ENCODE measurements at regions not wholly inside any gene's neighbourhood (a gene's known extent, or its start where the extent isn't known, plus 50 kb on each side); places are given as distances from the start of the nearest gene placed in this dataset.

DNA sequence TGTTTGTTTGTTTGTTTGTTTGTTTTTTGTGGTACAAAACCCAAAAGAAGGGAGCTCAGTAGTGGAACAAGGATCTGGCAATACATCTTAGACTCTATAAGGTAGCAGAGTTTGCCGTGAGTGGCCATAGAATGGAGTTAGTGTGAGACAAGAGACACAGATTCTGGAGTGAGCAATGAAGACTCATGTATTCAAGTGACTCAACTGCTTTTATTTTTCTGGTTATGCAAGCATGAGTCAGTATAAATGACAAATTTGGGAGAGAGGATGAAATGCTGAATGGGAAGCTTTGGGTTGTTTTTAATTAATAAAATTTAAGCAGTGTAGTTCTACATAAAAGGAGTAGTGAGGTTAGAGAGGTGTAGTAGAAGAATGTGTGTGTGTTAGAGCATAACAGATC lies 143.6 kb upstream of the ANO5 start:
- H3K27ac ChIP-seq, result no peak overlapping the region
- TF ChIP-seq, protein P1, sequence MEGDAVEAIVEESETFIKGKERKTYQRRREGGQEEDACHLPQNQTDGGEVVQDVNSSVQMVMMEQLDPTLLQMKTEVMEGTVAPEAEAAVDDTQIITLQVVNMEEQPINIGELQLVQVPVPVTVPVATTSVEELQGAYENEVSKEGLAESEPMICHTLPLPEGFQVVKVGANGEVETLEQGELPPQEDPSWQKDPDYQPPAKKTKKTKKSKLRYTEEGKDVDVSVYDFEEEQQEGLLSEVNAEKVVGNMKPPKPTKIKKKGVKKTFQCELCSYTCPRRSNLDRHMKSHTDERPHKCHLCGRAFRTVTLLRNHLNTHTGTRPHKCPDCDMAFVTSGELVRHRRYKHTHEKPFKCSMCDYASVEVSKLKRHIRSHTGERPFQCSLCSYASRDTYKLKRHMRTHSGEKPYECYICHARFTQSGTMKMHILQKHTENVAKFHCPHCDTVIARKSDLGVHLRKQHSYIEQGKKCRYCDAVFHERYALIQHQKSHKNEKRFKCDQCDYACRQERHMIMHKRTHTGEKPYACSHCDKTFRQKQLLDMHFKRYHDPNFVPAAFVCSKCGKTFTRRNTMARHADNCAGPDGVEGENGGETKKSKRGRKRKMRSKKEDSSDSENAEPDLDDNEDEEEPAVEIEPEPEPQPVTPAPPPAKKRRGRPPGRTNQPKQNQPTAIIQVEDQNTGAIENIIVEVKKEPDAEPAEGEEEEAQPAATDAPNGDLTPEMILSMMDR (IDR thresholded peaks at IDR 0.05), result no peak
- intact Hi-C loops (cut with DNase I; ENCODE audit: low total_unique reads), result no loop called here
- no peaks in the 10 kb centered on the region for H3K27me3 ChIP-seq
- no peak for DNase-seq
- no peaks in the 10 kb centered on the region for H3K9me3 ChIP-seq
- no peaks in the 10 kb centered on the region for H3K36me3 ChIP-seq
- H3K4me3 ChIP-seq, result no peak overlapping the region
- no peaks in the 10 kb centered on the region for H3K4me1 ChIP-seq

DNA sequence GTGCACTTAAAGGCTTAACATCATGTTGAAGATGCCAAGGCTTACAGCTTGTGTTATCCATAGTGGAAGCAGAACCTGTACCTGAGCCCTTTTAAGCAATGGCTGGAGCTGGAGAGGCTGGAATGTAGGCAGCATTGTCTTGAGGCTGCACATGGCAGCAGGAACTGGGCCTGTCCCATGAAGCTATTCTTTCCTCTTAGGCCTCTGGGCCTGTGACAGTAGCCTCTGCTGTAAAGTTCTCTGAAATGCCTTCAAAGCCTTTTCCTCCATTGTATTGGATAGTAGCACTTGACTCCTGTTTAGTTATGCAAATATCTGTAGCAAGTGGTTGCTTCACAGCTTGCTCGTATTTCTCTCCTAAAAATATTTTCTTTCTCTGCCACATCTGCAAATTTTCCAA lies 127.4 kb upstream of the ANO5 start:
- no peak for DNase-seq
- H3K27me3 ChIP-seq, result no peaks in the 10 kb centered on the region
- H3K36me3 ChIP-seq, result no peaks in the 10 kb centered on the region
- no peak overlapping the region for H3K4me3 ChIP-seq
- intact Hi-C loops (cut with DNase I; ENCODE audit: low total_unique reads), result no loop called here
- no peak overlapping the region for H3K27ac ChIP-seq
- peaks cover 0 to 19% (median 0%) of the 10 kb centered on the region in 3 donors for H3K9me3 ChIP-seq
- no peaks in the 10 kb centered on the region for H3K4me1 ChIP-seq
- TF ChIP-seq, protein P1 (IDR thresholded peaks at IDR 0.05), result no peak

DNA sequence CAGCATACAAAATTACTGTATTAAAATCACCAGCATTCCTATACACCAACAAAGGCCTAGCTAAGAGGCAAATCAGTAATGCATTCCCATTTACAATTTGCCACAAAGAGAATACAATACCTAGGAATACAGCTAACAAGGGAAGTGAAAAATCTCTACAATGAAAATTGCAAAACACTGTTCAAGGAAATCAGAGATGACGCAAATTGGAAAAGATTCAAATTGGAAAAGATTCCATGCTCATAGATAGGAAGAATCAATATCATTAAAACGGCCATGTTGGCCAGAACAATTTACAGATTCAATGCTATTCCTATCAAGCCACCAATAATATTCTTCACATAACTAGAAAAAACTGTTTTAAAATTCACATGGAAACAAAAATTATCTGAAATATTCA lies 123.0 kb upstream of the ANO5 start:
- Histone ChIP-seq H3K27ac (no peak overlapping the region), H3K36me3 (no peaks in the 10 kb centered on the region), H3K9me3 (peaks cover 0 to 10% (median 0%) of the 10 kb centered on the region in 3 donors), H3K4me1 (no peaks in the 10 kb centered on the region), H3K4me3 (no peak overlapping the region), H3K27me3 (no peaks in the 10 kb centered on the region)
- no peak for DNase-seq
- TF ChIP-seq, protein P1 (IDR thresholded peaks at IDR 0.05), result no peak
- intact Hi-C loops (cut with DNase I; ENCODE audit: low total_unique reads), result no loop called here

DNA sequence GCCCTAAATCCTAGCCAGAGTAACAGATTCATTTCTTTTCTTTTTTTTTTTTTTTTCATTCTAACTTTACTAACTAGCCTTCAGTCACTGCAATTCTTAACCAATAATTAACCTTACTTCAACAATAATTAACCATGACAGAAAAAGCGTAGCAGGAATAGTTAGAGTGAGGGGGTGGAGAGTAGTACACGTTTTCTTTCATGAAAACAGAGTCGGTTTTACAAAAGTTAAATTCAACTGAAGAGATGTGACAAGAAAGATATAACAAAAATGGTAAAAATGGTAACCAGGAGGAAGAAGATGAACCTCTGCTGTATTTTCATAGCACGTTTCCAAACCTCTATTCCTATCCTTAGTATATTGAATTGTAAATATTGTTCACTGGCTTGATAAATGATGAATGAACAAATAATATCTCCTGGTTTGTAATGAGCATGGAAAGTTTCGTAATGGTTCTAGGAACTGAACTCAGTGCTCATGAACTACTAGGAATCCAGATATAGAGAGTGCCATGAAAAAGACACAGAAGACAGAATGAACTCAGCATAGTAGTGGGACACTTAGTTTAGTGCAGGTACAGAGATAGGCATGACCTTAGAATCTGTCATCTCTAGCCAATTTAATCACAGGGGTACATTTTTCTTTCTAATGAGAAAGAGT lies 116.5 kb upstream of the ANO5 start:
- H3K36me3 ChIP-seq, result no peaks in the 10 kb centered on the region
- no peaks in the 10 kb centered on the region for H3K4me1 ChIP-seq
- TF ChIP-seq, protein P1 (IDR thresholded peaks at IDR 0.05), result no peak
- no peaks in the 10 kb centered on the region for H3K9me3 ChIP-seq
- intact Hi-C loops (cut with DNase I; ENCODE audit: low total_unique reads), result no loop called here
- no peaks in the 10 kb centered on the region for H3K27me3 ChIP-seq
- no peak for DNase-seq
- no peak overlapping the region for H3K4me3 ChIP-seq
- no peak overlapping the region for H3K27ac ChIP-seq

DNA sequence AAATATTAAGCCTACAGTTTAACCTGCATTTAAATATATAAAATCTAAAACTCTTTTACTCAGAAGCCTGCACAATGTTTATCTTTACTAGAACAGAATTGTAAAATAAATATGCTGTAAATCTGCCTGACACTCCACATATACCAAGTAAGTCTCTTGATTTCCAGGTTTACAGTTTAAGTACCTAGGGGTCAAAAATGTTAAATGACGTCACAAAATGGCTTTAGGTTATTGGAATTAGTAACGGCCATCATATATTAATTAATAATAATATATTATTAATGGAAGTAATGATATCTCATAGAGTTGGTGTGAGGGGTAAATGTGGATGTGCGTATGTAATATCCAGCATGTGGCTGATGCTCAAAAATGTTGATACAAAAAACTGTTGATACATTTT lies 114.8 kb upstream of the ANO5 start:
- Histone ChIP-seq H3K4me3 (no peak overlapping the region), H3K27ac (no peak overlapping the region), H3K27me3 (no peaks in the 10 kb centered on the region), H3K4me1 (no peaks in the 10 kb centered on the region), H3K36me3 (no peaks in the 10 kb centered on the region), H3K9me3 (no peaks in the 10 kb centered on the region)
- no peak for DNase-seq
- intact Hi-C loops (cut with DNase I; ENCODE audit: low total_unique reads), result no loop called here
- TF ChIP-seq, protein P1 (IDR thresholded peaks at IDR 0.05), result no peak

Measured in tibial artery (tissue), 4 donors.